HG03175 (cell line): ENCODE measurements at regions not wholly inside any gene's neighbourhood (a gene's known extent, or its start where the extent isn't known, plus 50 kb on each side); places are given as distances from the start of the nearest gene placed in this dataset.

Source experiments
- ATAC-seq: cut with Tn5 transposase; IDR thresholded peaks from one replicate; pipeline ENCODE4 v1.9.1; 2021; ENCODE audit warnings: mild to moderate bottlenecking, moderate library complexity; ENCODE audit not compliant: unreplicated experiment

DNA sequence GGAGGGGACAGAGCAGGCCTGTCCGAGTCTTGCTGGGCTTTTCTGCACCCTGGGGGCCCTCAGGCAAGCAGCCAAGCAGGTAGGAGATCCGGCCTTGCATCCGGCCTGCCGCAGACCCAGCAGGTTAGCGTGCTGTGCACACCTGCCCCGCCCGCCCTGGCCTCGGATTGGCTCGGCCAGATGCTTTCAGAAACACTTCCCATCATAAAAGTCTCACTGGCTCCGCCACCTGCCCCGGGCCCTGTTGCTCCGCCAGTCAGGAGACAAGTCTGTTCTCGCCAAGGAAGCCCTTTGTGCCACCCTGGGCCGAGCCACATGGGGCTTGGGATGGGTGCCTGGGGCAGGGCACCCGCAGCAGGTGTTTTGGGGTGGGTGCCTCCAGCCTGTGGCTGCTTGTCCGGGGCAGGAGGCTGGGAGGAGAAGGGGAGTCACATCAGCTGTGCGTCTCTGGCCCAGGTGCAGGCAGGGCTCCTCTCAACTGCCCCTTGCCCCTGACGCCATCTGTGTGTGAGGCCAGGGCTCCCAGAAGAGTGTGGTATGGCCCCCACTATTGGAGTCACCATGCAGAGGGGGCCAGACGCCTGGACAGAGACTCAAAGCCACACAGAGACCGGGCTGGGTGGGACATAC, 228.2 kb upstream of the GSE1 start:
- ATAC-seq, result no peak

GRCh38 chr16:85385463-85386331, 227.4 kb upstream of the GSE1 start:
- no peak for ATAC-seq

- no peak for ATAC-seq
Measured at GRCh38 chr16:85386467-85387170, 226.5 kb upstream of the GSE1 start.

- no peak for ATAC-seq
Measured at GRCh38 chr16:85387171-85387507, 226.0 kb upstream of the GSE1 start.

- ATAC-seq, result no peak
Measured at GRCh38 chr16:85387731-85388295, 225.3 kb upstream of the GSE1 start.

DNA sequence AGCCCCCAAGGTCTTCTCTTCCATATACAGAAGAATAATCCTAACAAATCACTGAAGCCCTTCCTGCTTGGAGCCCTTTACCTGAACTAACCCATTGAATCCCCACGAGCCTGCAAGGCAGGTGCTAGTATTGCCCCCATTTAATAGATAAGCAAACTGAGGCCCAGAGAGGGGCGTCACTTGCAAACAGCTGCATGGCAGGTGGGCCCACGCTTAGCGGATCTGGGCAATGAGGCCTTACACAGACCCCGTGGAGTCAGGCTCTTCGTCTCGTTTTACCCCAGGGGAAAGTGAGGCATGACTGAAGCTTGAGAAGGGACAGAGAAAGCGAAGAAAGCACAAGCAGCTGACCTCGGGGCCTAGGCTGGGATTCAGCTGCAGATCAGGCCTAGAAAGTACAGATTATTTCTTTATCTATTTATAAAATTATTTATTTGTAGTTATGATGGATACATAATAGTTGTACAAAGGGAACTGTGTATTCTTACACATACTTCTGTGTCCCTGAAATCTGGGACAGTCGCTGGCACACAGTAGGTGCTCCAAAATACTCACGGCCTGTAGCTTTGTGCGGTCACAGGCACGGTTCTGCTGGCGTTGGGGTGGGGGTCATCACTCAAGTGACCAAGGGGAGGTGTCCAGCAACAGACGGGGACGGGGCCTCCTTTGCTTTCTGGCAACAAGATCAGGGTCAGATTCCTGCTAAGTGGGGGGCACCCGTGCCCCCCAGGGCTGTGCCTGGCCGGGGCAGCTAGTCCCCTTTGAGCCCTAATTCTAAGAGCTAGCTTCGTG, 223.2 kb upstream of the GSE1 start:
- ATAC-seq, result no peak

DNA sequence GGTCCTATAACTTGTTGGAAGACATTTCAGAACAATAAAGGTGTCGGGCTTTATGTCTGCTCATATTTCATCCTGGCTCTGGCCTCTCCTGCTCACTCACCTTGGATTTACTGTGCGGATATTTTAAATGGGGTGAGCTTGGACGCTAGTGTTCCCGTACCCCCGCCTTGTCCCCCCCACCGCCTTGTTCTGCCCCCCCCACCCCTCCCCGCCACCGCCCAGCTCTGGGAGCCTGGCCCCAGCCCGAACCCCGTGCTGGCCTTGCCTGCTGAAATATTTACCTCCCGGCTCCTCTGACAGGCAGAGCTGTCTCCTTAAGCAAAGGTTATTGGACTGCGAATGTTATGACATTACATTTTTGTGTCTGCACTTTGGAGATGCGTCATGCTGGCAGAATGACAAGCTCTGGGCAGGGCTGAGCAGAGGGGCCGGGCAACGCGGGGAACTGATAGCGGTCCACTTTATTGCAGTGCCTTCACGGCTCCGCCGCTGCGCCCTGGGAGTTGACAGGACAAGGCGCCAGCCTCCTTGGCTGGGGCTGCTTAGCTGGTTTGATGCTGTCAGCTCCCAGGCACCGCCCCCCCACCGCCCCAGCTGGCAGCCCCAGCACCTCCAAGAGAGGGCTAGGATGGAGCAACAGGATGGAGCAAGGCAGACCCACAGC, 222.5 kb upstream of the GSE1 start:
- ATAC-seq, result no peak

GRCh38 chr16:85391175-85391707, 221.9 kb upstream of the GSE1 start:
- no peak for ATAC-seq

DNA sequence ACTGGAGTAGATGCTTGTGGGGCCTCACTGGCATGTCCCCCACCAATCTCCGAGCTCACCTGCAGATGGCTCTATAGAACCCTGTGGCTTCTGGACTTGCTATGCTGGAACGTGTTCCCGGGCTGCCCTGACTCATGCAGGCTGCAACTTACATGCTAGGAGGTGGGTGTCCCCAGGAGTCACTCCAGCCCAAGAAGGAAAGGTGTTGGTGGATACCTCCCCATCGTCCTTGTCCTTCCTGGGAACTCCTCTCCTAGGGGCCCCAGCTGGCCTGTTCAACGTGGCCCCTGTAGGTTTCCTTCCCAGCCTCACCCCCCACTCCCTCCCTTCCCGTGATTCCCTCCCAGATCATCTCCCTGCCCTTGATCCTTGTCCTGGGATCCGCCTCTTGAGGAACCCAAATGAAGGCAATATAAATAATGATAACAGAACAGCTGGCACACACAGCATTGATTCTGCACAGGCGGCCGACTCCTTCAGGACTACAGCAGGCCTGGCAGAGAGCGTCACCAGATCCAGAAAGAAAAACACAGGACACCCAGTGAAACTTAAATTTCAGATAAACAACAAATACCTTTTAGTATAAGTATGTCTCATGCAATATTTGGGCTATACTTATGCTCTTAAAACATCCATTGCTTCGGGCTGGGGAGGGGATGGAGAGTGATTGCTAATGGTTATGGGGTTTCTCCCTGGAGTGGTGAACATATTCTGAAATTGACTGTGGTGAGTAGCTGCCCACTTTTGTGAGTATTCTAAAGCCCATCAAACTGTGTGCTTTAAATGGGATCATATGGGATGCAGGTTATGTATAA, 221.1 kb upstream of the GSE1 start:
- ATAC-seq, result no peak

- no peak for ATAC-seq
Measured at GRCh38 chr16:85392756-85393673, 220.1 kb upstream of the GSE1 start.

DNA sequence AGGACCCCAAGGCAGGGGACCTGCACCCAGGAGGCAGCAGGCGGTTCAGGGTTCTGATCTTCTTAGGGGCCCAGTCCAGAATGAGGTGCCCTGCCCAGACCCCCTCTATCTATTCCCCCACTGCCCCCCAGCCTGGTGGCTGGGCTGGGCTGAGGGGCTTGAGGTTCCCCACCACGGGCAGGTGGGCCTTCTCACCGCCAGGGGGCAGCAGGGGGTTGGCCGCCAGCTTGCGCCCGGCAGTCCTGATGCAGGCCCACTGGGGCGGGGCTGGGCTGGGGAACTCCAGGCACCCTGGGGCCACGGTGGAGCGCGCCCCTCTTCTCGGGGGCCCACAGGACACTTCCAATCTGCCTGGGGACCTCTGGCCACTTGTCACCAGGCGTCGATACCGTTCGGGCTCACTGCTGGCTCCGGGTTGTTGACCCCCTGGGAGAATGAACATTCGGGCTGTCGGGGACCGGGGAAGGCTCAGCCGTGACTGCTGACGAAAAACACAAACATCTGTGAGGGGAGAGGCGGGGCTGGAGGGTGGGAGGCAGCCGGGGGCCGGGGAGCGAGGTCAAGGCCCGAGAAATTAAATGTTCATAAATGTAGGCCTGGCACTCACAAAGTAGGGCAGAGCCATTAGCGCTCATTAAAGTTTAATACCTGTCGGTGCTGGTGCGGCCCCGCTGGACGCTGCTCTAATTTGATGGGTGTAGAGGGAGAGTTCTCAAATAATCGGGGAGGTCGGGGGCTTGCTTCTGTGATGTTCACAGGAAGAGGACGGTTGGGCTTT, 219.3 kb upstream of the GSE1 start:
- no peak for ATAC-seq

DNA sequence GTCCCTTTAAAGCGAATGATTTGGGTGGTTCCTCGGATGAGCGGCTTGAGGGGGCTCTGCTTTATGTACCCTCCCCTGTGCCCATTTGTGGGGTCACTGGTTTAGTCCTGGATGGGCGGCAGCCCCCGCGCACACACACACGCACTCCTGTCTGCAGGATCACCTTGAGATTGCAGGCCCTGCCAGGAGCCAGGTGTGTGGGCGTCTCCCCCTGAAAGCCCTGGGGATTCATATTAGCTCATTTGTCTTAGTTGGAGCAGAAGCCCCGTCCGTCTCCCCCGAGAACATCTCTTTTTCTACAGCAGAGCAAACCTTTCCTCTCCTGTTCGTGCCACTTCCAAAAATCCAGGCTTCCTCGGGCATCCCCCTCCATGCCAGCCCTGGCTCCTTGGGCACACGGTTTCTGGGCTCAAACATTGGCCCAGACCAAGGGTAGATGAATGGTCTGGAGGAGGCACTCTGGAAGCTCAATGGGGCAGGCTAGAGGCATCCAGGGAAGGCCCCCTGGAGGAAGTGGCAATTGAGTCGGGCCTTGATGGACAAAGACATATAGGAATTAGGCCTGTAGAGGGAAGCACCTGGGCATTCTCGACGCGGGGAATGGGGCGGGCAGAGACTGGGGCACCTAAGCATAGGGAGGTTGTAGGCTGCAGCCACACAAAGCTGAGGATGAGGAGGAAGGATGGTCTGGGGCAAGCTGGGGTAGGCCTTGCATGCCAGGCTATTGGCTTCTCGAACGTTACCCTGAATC, 218.5 kb upstream of the GSE1 start:
- no peak for ATAC-seq

DNA sequence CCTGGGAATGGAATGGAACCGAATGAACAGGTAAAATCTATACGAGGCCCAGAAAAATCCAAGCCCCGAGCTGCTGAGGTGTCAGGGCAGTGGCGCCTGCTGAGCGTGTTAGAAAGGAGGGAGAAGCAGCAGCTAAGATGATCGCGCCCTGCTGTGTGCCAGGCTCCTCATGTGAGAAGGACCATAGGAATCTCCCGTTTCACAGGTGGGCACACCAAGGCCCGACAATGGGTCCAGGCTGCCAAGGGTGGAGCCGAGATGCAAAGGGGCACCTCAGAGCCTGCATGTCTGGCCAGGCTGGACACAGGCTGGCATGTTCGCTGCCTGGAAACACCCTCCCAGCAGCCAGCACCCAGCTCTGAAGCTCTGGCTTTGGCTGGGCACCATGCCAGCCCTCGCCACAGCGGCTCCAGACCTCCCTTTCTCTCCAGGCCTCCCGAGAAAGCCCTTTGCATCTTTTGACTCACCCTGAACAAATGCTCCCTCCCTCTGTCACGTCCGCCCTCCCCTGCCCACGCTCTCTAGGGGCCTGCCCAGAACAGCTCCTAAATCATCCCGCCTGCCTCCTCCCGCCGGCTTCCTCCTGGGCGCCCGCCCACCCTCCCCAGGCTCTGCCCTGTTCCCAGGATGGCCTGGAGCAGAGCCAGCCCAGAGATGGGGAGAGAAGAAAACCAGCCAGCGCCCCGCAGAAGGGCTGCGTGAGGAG, 217.8 kb upstream of the GSE1 start:
- no peak for ATAC-seq

- ATAC-seq, result no peak
Measured at GRCh38 chr16:85395913-85396878, 216.9 kb upstream of the GSE1 start.
